ENCODE measurements at regions not wholly inside any gene's neighbourhood (a gene's known extent, or its start where the extent isn't known, plus 50 kb on each side); places are given as distances from the start of the nearest gene placed in this dataset.

GRCh38 chr9:118659011-118659410, 710.2 kb downstream of the BRINP1 start (continued):
- TF ChIP-seq ZBTB33 (IDR thresholded peaks at IDR 0.05) (no peak), SUZ12 (IDR thresholded peaks at IDR 0.05; ENCODE audit: unreplicated experiment) (no peak), POLR2A (IDR thresholded peaks at IDR 0.05; ENCODE audit: low read depth, low read length) (no peak), EGR1 (IDR thresholded peaks at IDR 0.05; ENCODE audit: borderline replicate concordance in 1 of 2, low read depth in 2 of 2, low read length in 2 of 2) (no peak), LARP7 (IDR thresholded peaks at IDR 0.05) (no peak), JUND (IDR thresholded peaks at IDR 0.05; ENCODE audit: low read depth, low read length) (no peak)

GRCh38 chr9:118665226-118665919, 703.9 kb downstream of the BRINP1 start:
- SMC1A ChIA-PET (ENCODE audit: uncharacterized antibody, unreplicated experiment): interaction anchor here (2.0 kb wide), 1 partner anchor 8 kb away, joined by 6 read pairs; no protein-coding TSS in a partner anchor
- no peak for ATAC-seq
- no peak overlapping the region for H3K27ac ChIP-seq (ENCODE audit: control insufficient read depth, insufficient read depth)
- no peak overlapping the region for H3K4me2 ChIP-seq (ENCODE audit: control insufficient read depth, insufficient read depth)
- DNase-seq (ENCODE audit: low read depth, low spot score): no peak
- no TSS peak for BruUV-seq (replicated peaks)
- H3K36me3 ChIP-seq (ENCODE audit: control insufficient read depth in 2 of 2, insufficient read depth in 2 of 2, low read length in 1 of 2): no peaks in the 10 kb centered on the region
- POLR2A ChIA-PET: no interaction called here
- no peaks in the 10 kb centered on the region for H4K20me1 ChIP-seq (ENCODE audit: control insufficient read depth, insufficient read depth)
- no peak for FAIRE-seq
- in situ Hi-C loops (cut with MboI) (no loop called here), intact Hi-C loops (cut with micrococcal nuclease; ENCODE audit: unreplicated experiment) (no loop called here)
- 25% methylated on average over 4 of the region's 4 CpGs for WGBS (ENCODE audit: insufficient coverage, insufficient replicate concordance, low lambda C conversion rate, missing lambda C conversion rate)
- H3K9ac ChIP-seq (ENCODE audit: control insufficient read depth, insufficient read depth, low read length): no peak overlapping the region
- H2AFZ ChIP-seq (ENCODE audit: control insufficient read depth, low read depth, low read length): no peak overlapping the region
- no peaks in the 10 kb centered on the region for H3K4me1 ChIP-seq (ENCODE audit: control insufficient read depth, insufficient read depth, low read length)
- no peaks in the 10 kb centered on the region for H3K27me3 ChIP-seq (replicated peaks in 1 of 2; ENCODE audit: control insufficient read depth in 2 of 2, insufficient read depth in 2 of 2, low read length in 1 of 2)
- H3K4me3 ChIP-seq: no peak overlapping the region
- no peaks in the 10 kb centered on the region for H3K79me2 ChIP-seq (ENCODE audit: control insufficient read depth, insufficient read depth, low read length)
- RAD21 ChIA-PET (ENCODE audit: unreplicated experiment): no interaction called here
- no peaks in the 10 kb centered on the region for H3K9me3 ChIP-seq (replicated peaks; ENCODE audit: control insufficient read depth, insufficient read depth, low read length)
- CTCF ChIA-PET: no interaction called here
- TF ChIP-seq SKIL (IDR thresholded peaks at IDR 0.05; ENCODE audit: low read depth, poor library complexity, severe bottlenecking) (no peak), POU2F2 (IDR thresholded peaks at IDR 0.05; ENCODE audit: borderline replicate concordance, low read depth, low read length) (no peak), TCF7 (IDR thresholded peaks at IDR 0.05; ENCODE audit: borderline replicate concordance) (no peak), ELK1 (IDR thresholded peaks at IDR 0.05; ENCODE audit: low read depth, low read length) (no peak), BHLHE40 (IDR thresholded peaks at IDR 0.05; ENCODE audit: borderline replicate concordance in 1 of 2, low read depth in 2 of 2, low read length in 1 of 2) (no peak), SIN3A (IDR thresholded peaks at IDR 0.05; ENCODE audit: low read depth, low read length) (no peak), ASH2L (IDR thresholded peaks at IDR 0.05; ENCODE audit: borderline replicate concordance, low read depth) (no peak), CREM (IDR thresholded peaks at IDR 0.05; ENCODE audit: low read depth) (no peak), RFX5 (IDR thresholded peaks at IDR 0.05; ENCODE audit: low read depth, low read length) (no peak), RCOR1 (conservative IDR thresholded peaks at IDR 0.05; ENCODE audit: low read depth, low read length) (no peak), MEF2B (IDR thresholded peaks at IDR 0.05; ENCODE audit: partially characterized antibody, poor library complexity, severe bottlenecking) (no peak), ZNF384 (IDR thresholded peaks at IDR 0.05; ENCODE audit: borderline replicate concordance, low read depth, low read length) (no peak)

All from GM12878 (cell line).